OCI-LY3 (cell line): ENCODE measurements at regions not wholly inside any gene's neighbourhood (a gene's known extent, or its start where the extent isn't known, plus 50 kb on each side); places are given as distances from the start of the nearest gene placed in this dataset.

Experiments
- CTCF ChIP-seq: fragments of 200-600, 300-600 bp; sonication (generic); IDR thresholded peaks from 2 replicates; pipeline ENCODE4 v1.5.1; 2014; ENCODE audit warnings: antibody characterized with exemption, low read length, low read depth
- EZH2phosphoT487 ChIP-seq: fragments of 200-600 bp; shearing (Covaris generic); IDR thresholded peaks from 2 replicates; pipeline ENCODE4 v1.6.1; 2018; ENCODE audit warnings: antibody characterized with exemption, mixed run types, low read depth

DNA sequence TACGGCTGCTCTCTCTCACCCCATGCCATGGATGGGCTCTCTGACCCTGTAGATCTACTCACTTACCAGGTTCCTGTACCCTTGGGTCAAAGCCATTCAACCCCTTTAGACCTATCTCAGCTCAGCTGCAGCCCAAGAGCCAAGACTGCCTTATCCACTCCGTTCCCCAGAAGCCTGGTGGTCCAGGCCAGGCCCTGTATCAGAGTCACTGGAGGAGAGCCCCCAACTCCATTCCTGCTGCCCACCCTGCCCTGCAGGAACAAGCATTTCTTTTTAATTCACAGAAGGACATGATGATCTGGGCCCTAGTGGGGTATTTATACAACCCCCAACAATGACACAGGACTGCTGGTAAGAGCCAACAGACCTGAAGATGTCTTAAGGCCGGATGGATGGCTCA lies 76.8 kb downstream of the AIPL1 start:
- TF ChIP-seq CTCF (no peak), EZH2phosphoT487 (no peak)
